DND-41 (cell line): ENCODE measurements at regions not wholly inside any gene's neighbourhood (a gene's known extent, or its start where the extent isn't known, plus 50 kb on each side); places are given as distances from the start of the nearest gene placed in this dataset.

Experiments used
- EZH2 ChIP-seq: IDR thresholded peaks from 3 replicates; pipeline ENCODE4 v1.6.1; 2012; ENCODE audit warnings: borderline replicate concordance, low read depth, mild to moderate bottlenecking, moderate library complexity, low read length, inconsistent platforms; ENCODE audit not compliant: severe bottlenecking
- TF ChIP-seq, protein P1 (sequence below): IDR thresholded peaks from 2 replicates; pipeline ENCODE4 v1.5.1; 2012; ENCODE audit warnings: borderline replicate concordance, low read length, moderate library complexity, mild to moderate bottlenecking; ENCODE audit not compliant: poor library complexity, severe bottlenecking; ENCODE audit errors: extremely low read depth

GRCh38 chr20:63124782-63125580, 91.0 kb downstream of the YTHDF1 start:
- TF ChIP-seq, protein P1, sequence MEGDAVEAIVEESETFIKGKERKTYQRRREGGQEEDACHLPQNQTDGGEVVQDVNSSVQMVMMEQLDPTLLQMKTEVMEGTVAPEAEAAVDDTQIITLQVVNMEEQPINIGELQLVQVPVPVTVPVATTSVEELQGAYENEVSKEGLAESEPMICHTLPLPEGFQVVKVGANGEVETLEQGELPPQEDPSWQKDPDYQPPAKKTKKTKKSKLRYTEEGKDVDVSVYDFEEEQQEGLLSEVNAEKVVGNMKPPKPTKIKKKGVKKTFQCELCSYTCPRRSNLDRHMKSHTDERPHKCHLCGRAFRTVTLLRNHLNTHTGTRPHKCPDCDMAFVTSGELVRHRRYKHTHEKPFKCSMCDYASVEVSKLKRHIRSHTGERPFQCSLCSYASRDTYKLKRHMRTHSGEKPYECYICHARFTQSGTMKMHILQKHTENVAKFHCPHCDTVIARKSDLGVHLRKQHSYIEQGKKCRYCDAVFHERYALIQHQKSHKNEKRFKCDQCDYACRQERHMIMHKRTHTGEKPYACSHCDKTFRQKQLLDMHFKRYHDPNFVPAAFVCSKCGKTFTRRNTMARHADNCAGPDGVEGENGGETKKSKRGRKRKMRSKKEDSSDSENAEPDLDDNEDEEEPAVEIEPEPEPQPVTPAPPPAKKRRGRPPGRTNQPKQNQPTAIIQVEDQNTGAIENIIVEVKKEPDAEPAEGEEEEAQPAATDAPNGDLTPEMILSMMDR, result no peak
- TF ChIP-seq EZH2, result no peak
